SJSA1 (cell line): ENCODE measurements at regions not wholly inside any gene's neighbourhood (a gene's known extent, or its start where the extent isn't known, plus 50 kb on each side); places are given as distances from the start of the nearest gene placed in this dataset.

ENCODE experiments used
- DNase-seq, 2 experiments: peaks; one replicate each; pipeline ENCODE4 v3.0.0-alpha.2; 2015 to 2020; ENCODE audit warnings: low spot score in 2 of 2, low read depth in 1 of 2
- H3K27ac ChIP-seq: fragments of 250-450 bp; sonication (Bioruptor Pico); 2 replicates; pipeline ENCODE4 v1.5.1; 2020; ENCODE audit warnings: mild to moderate bottlenecking, moderate library complexity
- H3K27me3 ChIP-seq: fragments of 250-450 bp; sonication (Bioruptor Pico); replicated peaks from 2 replicates; pipeline ENCODE4 v1.5.1; 2020; ENCODE audit warnings: mild to moderate bottlenecking, moderate library complexity
- H3K36me3 ChIP-seq: fragments of 250-450 bp; sonication (Bioruptor Pico); 2 replicates; pipeline ENCODE4 v1.5.1; 2020; ENCODE audit warnings: mild to moderate bottlenecking
- H3K4me1 ChIP-seq: fragments of 250-450 bp; sonication (Bioruptor Pico); replicated peaks from 2 replicates; pipeline ENCODE4 v1.6.1; 2021; ENCODE audit warnings: mild to moderate bottlenecking
- H3K4me3 ChIP-seq: fragments of 250-450 bp; sonication (Bioruptor Pico); 2 replicates; pipeline ENCODE4 v1.5.1; 2020; ENCODE audit warnings: mild to moderate bottlenecking
- H3K9me3 ChIP-seq: fragments of 250-450 bp; sonication (Bioruptor Pico); replicated peaks from 2 replicates; pipeline ENCODE4 v1.5.1; 2020; ENCODE audit warnings: mild to moderate bottlenecking

- no peak for DNase-seq
- Histone ChIP-seq H3K4me3 (no peak overlapping the region), H3K9me3 (0 out of 2 replicates have a peak, but pooled peaks cover 2% of the 10 kb centered on the region), H3K4me1 (no peaks in the 10 kb centered on the region), H3K27me3 (no peaks in the 10 kb centered on the region), H3K36me3 (no peaks in the 10 kb centered on the region), H3K27ac (no peak overlapping the region)
Observed at GRCh38 chr21:41037212-41037611, 130.7 kb upstream of the BACE2 start.

- H3K4me3 ChIP-seq: no peak overlapping the region
- H3K27ac ChIP-seq: no peak overlapping the region
- H3K9me3 ChIP-seq: peaks cover 2% of the 10 kb centered on the region; the same call in 1 of the 2 replicates
- H3K36me3 ChIP-seq: no peaks in the 10 kb centered on the region
- DNase-seq: no peak
- H3K27me3 ChIP-seq: no peaks in the 10 kb centered on the region
- H3K4me1 ChIP-seq: no peaks in the 10 kb centered on the region
Observed at GRCh38 chr21:41037936-41038335, 130.0 kb upstream of the BACE2 start.

GRCh38 chr21:41043014-41043413 lies 124.9 kb upstream of the BACE2 start:
- H3K27ac ChIP-seq: no peak overlapping the region
- no peaks in the 10 kb centered on the region for H3K27me3 ChIP-seq
- no peak for DNase-seq
- no peaks in the 10 kb centered on the region for H3K4me1 ChIP-seq
- no peak overlapping the region for H3K4me3 ChIP-seq
- H3K36me3 ChIP-seq: no peaks in the 10 kb centered on the region
- H3K9me3 ChIP-seq: no peaks in the 10 kb centered on the region; the same call in 1 of the 2 replicates

GRCh38 chr21:41045534-41046268 lies 122.3 kb upstream of the BACE2 start:
- Histone ChIP-seq H3K4me1 (no peaks in the 10 kb centered on the region), H3K27ac (no peak overlapping the region), H3K36me3 (no peaks in the 10 kb centered on the region), H3K4me3 (no peak overlapping the region), H3K27me3 (no peaks in the 10 kb centered on the region), H3K9me3 (no peaks in the 10 kb centered on the region; the same call in 1 of the 2 replicates)
- no peak for DNase-seq

- no peak overlapping the region for H3K27ac ChIP-seq
- H3K4me1 ChIP-seq: no peaks in the 10 kb centered on the region
- no peak for DNase-seq
- no peak overlapping the region for H3K4me3 ChIP-seq
- no peaks in the 10 kb centered on the region for H3K36me3 ChIP-seq
- no peaks in the 10 kb centered on the region for H3K27me3 ChIP-seq
- no peaks in the 10 kb centered on the region for H3K9me3 ChIP-seq
Observed at GRCh38 chr21:41048145-41048544, 119.8 kb upstream of the BACE2 start.

GRCh38 chr21:41048623-41049022 lies 119.3 kb upstream of the BACE2 start:
- no peaks in the 10 kb centered on the region for H3K27me3 ChIP-seq
- no peak for DNase-seq
- H3K27ac ChIP-seq: no peak overlapping the region
- H3K9me3 ChIP-seq: no peaks in the 10 kb centered on the region
- no peaks in the 10 kb centered on the region for H3K4me1 ChIP-seq
- no peaks in the 10 kb centered on the region for H3K36me3 ChIP-seq
- H3K4me3 ChIP-seq: no peak overlapping the region

GRCh38 chr21:41052820-41053555 lies 115.0 kb upstream of the BACE2 start:
- no peak for DNase-seq
- Histone ChIP-seq H3K4me1 (no peaks in the 10 kb centered on the region), H3K9me3 (no peaks in the 10 kb centered on the region), H3K27ac (no peak overlapping the region), H3K4me3 (no peak overlapping the region), H3K36me3 (no peaks in the 10 kb centered on the region), H3K27me3 (no peaks in the 10 kb centered on the region)

- Histone ChIP-seq H3K9me3 (no peaks in the 10 kb centered on the region), H3K27me3 (no peaks in the 10 kb centered on the region), H3K27ac (no peak overlapping the region), H3K4me1 (no peaks in the 10 kb centered on the region), H3K4me3 (no peak overlapping the region), H3K36me3 (no peaks in the 10 kb centered on the region)
- DNase-seq: no peak
Observed at GRCh38 chr21:41054018-41054578, 113.9 kb upstream of the BACE2 start.

GRCh38 chr21:41055266-41055665 lies 112.7 kb upstream of the BACE2 start:
- H3K4me1 ChIP-seq: no peaks in the 10 kb centered on the region
- H3K4me3 ChIP-seq: no peak overlapping the region
- H3K9me3 ChIP-seq: no peaks in the 10 kb centered on the region
- no peak overlapping the region for H3K27ac ChIP-seq
- DNase-seq: no peak
- H3K27me3 ChIP-seq: no peaks in the 10 kb centered on the region
- no peaks in the 10 kb centered on the region for H3K36me3 ChIP-seq

- Histone ChIP-seq H3K36me3 (no peaks in the 10 kb centered on the region), H3K4me1 (no peaks in the 10 kb centered on the region), H3K27me3 (no peaks in the 10 kb centered on the region), H3K4me3 (no peak overlapping the region), H3K27ac (no peak overlapping the region), H3K9me3 (no peaks in the 10 kb centered on the region)
- DNase-seq: no peak
Observed at GRCh38 chr21:41059871-41060270, 108.1 kb upstream of the BACE2 start.

- H3K27ac ChIP-seq: no peak overlapping the region
- DNase-seq: no peak
- H3K4me3 ChIP-seq: no peak overlapping the region
- H3K27me3 ChIP-seq: no peaks in the 10 kb centered on the region
- no peaks in the 10 kb centered on the region for H3K36me3 ChIP-seq
- H3K9me3 ChIP-seq: no peaks in the 10 kb centered on the region
- H3K4me1 ChIP-seq: no peaks in the 10 kb centered on the region
Observed at GRCh38 chr21:41061701-41062100, 106.3 kb upstream of the BACE2 start.

- no peak for DNase-seq
- Histone ChIP-seq H3K4me1 (no peaks in the 10 kb centered on the region), H3K27ac (no peak overlapping the region), H3K27me3 (0 out of 2 replicates have a peak, but pooled peaks cover 2% of the 10 kb centered on the region), H3K36me3 (no peaks in the 10 kb centered on the region), H3K4me3 (no peak overlapping the region), H3K9me3 (no peaks in the 10 kb centered on the region)
Observed at GRCh38 chr21:41064334-41064791, 103.6 kb upstream of the BACE2 start.

GRCh38 chr21:41064951-41065350 lies 103.0 kb upstream of the BACE2 start:
- DNase-seq: no peak
- H3K9me3 ChIP-seq: no peaks in the 10 kb centered on the region

GRCh38 chr21:41065539-41065938 lies 102.4 kb upstream of the BACE2 start:
- DNase-seq: no peak

More at GRCh38 chr21:41064951-41065350, 103.0 kb upstream of the BACE2 start:
- H3K27me3 ChIP-seq: 0 out of 2 replicates have a peak, but pooled peaks cover 2% of the 10 kb centered on the region
- H3K4me3 ChIP-seq: no peak overlapping the region
- no peaks in the 10 kb centered on the region for H3K4me1 ChIP-seq
- H3K36me3 ChIP-seq: no peaks in the 10 kb centered on the region
- no peak overlapping the region for H3K27ac ChIP-seq

More at GRCh38 chr21:41065539-41065938, 102.4 kb upstream of the BACE2 start:
- H3K27ac ChIP-seq: no peak overlapping the region
- no peak overlapping the region for H3K4me3 ChIP-seq
- no peaks in the 10 kb centered on the region for H3K4me1 ChIP-seq
- no peaks in the 10 kb centered on the region for H3K9me3 ChIP-seq
- 0 out of 2 replicates have a peak, but pooled peaks cover 2% of the 10 kb centered on the region for H3K27me3 ChIP-seq
- H3K36me3 ChIP-seq: no peaks in the 10 kb centered on the region
